Lung (tissue), 11 donors: ENCODE measurements at regions not wholly inside any gene's neighbourhood (a gene's known extent, or its start where the extent isn't known, plus 50 kb on each side); places are given as distances from the start of the nearest gene placed in this dataset.

Experiments used
- ATAC-seq: fragments of 200-7000 bp; cut with Tn5 transposase; one replicate; pipeline ENCODE4 v1.9.1; 2020; ENCODE audit warnings: moderate number of reproducible peaks; ENCODE audit not compliant: insufficient read depth, low FRiP score
- DNase-seq, 3 donors: peaks; one replicate each; pipeline ENCODE4 v3.0.0-alpha.2; 2013 to 2017
- H3K27ac ChIP-seq, 2 donors: one replicate each; pipeline ENCODE4 v1.5.1; 2013; ENCODE audit warnings: mild to moderate bottlenecking in 2 of 2, moderate library complexity in 2 of 2, control low read depth in 1 of 2, inconsistent platforms in 1 of 2, low read depth in 1 of 2, low read length in 1 of 2
- H3K27me3 ChIP-seq, 3 donors: one replicate each; pipeline ENCODE4 v1.5.1; 2013; ENCODE audit warnings: low read length in 2 of 3; ENCODE audit not compliant: control insufficient read depth in 3 of 3, insufficient read depth in 3 of 3
- H3K36me3 ChIP-seq, 4 donors: one replicate each; pipeline ENCODE4 v1.5.1; 2013; ENCODE audit warnings: low read length in 4 of 4, mild to moderate bottlenecking in 1 of 4, moderate library complexity in 1 of 4; ENCODE audit not compliant: control insufficient read depth in 4 of 4, insufficient read depth in 4 of 4
- H3K4me1 ChIP-seq, 5 donors: one replicate each; pipeline ENCODE4 v1.5.1; 2013; ENCODE audit warnings: low read length in 5 of 5, mild to moderate bottlenecking in 2 of 5, moderate library complexity in 1 of 5; ENCODE audit not compliant: control insufficient read depth in 5 of 5, insufficient read depth in 5 of 5
- H3K4me3 ChIP-seq: one replicate; pipeline ENCODE4 v1.5.1; 2013; ENCODE audit warnings: mild to moderate bottlenecking, control low read depth, moderate library complexity
- H3K9ac ChIP-seq, 2 donors: one replicate each; pipeline ENCODE4 v1.5.1; 2013; ENCODE audit warnings: low read length in 2 of 2, control low read depth in 1 of 2; ENCODE audit not compliant: insufficient read depth in 1 of 2
- H3K9me3 ChIP-seq, 4 donors: one replicate each; pipeline ENCODE4 v1.5.1; 2013; ENCODE audit warnings: low read length in 3 of 4, mild to moderate bottlenecking in 1 of 4, moderate library complexity in 1 of 4; ENCODE audit not compliant: control insufficient read depth in 4 of 4, insufficient read depth in 3 of 4
- WGBS, 2 donors: extraction: QIAGEN DNeasy Blood & Tissue Kit; methylation state at CpG; one replicate each; pipeline ENCODE4 v1.1.7; 2013; 5-methylcytosine and 5-hydroxymethylcytosine counted together
- TF ChIP-seq, protein P1 (sequence below): IDR thresholded peaks from 2 replicates; pipeline ENCODE4 v1.5.1; 2012; ENCODE audit warnings: mild to moderate bottlenecking; ENCODE audit errors: control extremely low read depth, extremely low read depth
- donor health status: control.
- donor health status: control.
- donor health status: Bipolar disorder and iron deficiency.
- donor health status: healthy.
- donor health status: DM: yes; HTN: yes; CAD: no.

DNA sequence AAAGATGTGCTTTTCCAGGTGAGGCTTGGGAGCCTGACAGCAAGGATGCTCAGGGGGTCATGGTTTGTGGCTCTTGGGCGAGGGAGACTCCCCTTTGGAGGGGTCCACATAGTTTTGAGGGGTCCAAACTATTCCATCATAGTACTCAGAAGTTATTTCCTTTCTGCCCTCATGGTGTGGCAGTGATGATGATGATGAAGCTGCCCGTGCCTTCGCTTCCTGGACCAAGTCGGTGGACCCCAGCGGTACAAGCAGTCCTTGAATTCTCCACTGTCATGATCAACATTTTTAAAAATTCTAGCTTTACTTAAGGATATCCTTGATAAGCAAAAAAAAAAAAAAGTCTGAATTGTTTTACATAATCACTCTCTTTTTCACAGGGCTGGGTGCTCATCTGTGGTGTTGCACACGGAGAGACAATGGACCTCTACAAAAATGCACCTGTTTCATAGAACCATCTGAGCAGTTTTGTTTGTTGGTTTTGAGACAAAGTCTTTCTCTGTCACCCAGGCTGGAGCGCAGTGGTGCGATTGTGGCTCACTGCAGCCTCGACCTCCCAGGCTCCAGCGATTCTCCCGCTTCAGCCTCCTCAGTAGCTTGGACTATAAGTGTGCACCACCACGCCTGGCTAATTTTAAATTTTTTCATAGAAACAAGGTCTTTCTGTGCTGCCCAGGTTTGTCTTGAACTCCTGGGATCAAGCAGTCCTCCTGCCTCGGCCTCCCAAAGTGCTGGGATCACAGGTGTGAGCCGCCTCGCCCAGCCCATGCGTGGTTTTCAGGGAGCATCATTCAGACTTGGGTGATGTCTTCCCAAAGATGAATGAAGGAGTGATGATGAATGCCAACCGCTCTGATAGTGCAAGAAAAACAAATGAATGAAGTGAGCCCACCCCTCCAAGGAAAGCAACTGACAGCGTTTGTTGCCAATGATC lies 271.4 kb upstream of the HDAC4 start:
- TF ChIP-seq, protein P1, sequence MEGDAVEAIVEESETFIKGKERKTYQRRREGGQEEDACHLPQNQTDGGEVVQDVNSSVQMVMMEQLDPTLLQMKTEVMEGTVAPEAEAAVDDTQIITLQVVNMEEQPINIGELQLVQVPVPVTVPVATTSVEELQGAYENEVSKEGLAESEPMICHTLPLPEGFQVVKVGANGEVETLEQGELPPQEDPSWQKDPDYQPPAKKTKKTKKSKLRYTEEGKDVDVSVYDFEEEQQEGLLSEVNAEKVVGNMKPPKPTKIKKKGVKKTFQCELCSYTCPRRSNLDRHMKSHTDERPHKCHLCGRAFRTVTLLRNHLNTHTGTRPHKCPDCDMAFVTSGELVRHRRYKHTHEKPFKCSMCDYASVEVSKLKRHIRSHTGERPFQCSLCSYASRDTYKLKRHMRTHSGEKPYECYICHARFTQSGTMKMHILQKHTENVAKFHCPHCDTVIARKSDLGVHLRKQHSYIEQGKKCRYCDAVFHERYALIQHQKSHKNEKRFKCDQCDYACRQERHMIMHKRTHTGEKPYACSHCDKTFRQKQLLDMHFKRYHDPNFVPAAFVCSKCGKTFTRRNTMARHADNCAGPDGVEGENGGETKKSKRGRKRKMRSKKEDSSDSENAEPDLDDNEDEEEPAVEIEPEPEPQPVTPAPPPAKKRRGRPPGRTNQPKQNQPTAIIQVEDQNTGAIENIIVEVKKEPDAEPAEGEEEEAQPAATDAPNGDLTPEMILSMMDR: no peak
- DNase-seq: no peak

DNA sequence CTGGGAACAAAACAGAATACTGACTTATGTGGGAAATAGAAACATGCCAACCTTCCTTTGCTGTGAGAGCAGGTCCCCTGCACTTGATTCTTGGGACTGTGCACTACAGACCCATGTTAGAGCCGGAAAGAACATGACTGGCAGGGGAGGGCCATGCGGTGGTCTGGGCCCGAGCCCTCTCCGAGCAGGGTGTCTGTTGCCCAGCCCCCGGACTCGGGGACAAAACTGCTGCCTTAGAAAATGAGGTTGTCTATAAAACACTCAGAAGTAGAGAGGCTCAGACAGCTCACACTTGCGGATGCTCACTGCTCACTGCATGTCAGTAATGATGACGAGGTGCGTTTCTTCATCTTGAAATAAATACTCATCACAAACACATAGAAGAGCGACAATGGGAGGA lies 270.7 kb upstream of the HDAC4 start:
- ATAC-seq (no peak), DNase-seq (no peak)
- Histone ChIP-seq H3K36me3 (no peaks in the 10 kb centered on the region), H3K4me1 (no peaks in the 10 kb centered on the region), H3K27me3 (no peaks in the 10 kb centered on the region), H3K4me3 (no peak overlapping the region), H3K9me3 (no peaks in the 10 kb centered on the region), H3K9ac (no peak overlapping the region), H3K27ac (no peak overlapping the region)
- 89 to 90% methylated on average over 10 of the region's 10 CpGs for WGBS, 2 donors
- TF ChIP-seq, protein P1: no peak

More for the DNA sequence above, 271.4 kb upstream of the HDAC4 start:
- H3K4me3 ChIP-seq: no peak overlapping the region
- H3K9ac ChIP-seq: no peak overlapping the region
- H3K4me1 ChIP-seq: no peaks in the 10 kb centered on the region
- no peaks in the 10 kb centered on the region for H3K9me3 ChIP-seq
- no peak for ATAC-seq
- H3K27ac ChIP-seq: no peak overlapping the region
- 91 to 94% methylated on average over 18 of the region's 18 CpGs for WGBS, 2 donors
- H3K36me3 ChIP-seq: no peaks in the 10 kb centered on the region
- no peaks in the 10 kb centered on the region for H3K27me3 ChIP-seq

DNA sequence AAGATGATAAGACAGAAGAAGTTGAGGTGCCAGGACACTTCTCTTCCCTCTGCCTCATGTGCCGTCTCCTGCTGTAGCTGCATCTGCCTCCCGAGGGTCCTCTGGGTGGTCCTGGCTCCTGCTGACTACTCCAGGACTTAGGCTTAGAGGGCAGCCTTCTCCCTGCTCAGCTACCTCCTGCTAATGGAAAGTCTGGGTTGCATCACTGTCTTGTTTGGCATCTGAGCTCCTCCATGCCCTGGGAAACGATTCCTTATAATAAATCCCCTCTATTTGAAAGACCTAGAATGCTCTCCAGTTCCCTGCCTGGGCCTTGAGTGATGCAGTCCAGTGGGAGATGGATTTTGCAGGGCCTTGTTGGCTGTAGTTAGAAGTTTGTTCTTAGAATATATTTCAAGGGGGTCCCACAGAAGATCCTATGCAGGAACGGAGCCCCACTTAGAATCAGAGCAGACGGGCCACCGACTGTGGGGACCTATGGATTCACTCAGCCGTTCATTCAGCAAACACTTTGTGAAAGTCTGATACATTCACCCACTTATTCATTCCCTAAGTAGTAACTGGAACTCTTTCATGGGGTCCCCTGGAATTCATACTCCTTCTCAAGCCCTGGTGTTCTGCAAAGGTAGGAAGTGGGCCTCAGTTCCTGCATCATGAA lies 269.8 kb upstream of the HDAC4 start:
- no peaks in the 10 kb centered on the region for H3K27me3 ChIP-seq
- no peak overlapping the region for H3K27ac ChIP-seq
- no peak overlapping the region for H3K9ac ChIP-seq
- ATAC-seq (no peak), DNase-seq (no peak)
- no peaks in the 10 kb centered on the region for H3K36me3 ChIP-seq
- no peaks in the 10 kb centered on the region for H3K4me1 ChIP-seq
- TF ChIP-seq, protein P1: no peak
- WGBS, 2 donors: 88 to 94% methylated on average over 7 of the region's 7 CpGs
- no peaks in the 10 kb centered on the region for H3K9me3 ChIP-seq
- H3K4me3 ChIP-seq: no peak overlapping the region
